ENCODE measurements at regions not wholly inside any gene's neighbourhood (a gene's known extent, or its start where the extent isn't known, plus 50 kb on each side); places are given as distances from the start of the nearest gene placed in this dataset.

DNA sequence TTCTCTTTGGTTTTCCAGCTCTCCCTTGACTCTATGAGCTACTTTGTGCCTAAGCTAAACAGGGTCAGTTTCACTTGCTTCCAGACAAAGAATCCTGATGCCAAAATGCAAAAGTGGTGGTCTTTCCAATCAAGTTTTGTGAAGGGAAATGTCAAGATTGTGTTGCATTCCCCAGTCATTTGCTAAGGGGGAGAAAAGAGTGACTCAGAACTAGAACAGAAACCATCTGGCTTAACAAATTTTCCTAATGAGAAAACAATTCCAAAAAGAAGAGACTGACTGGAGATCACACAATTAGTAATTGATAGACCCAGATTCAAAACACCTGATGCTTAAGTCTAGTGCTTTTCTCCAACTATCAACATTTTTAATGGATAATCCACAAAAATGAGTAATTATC, 235.1 kb upstream of the DIO2 start:
- Mint-ChIP-seq H3K4me3 (no peak overlapping the region), H3K36me3 (ENCODE audit: low read depth) (no peaks in the 10 kb centered on the region), H3K27ac (no peak overlapping the region), H3K27me3 (no peaks in the 10 kb centered on the region), H3K9me3 (peaks cover 16% of the 10 kb centered on the region), H3K4me1 (no peaks in the 10 kb centered on the region)
- CTCF ChIA-PET = no interaction called here
- no peak for DNase-seq
- POLR2A ChIA-PET = no interaction called here

DNA sequence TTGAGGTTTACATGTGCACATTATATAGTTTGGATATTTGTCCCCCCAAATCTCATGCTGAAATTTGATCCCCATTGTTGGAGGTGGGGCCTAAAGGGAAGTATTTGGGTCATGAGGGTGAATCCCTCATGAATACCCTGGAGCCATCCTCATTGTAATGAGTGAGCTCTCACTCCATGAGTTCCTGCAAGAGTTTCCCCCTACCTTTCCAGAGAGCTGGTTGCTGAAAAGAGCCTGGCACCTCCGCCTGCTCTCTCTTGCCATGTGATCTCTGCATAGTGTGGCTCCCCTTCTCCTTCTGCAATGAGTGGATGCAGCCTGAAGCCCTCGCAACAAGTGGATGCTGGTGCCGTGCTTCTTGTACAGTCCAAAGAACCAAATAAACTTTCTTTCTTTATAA, 234.3 kb upstream of the DIO2 start:
- H3K9me3 Mint-ChIP-seq = peaks cover 12% of the 10 kb centered on the region
- no peaks in the 10 kb centered on the region for H3K4me1 Mint-ChIP-seq
- no peak overlapping the region for H3K27ac Mint-ChIP-seq
- CTCF ChIA-PET = no interaction called here
- no peaks in the 10 kb centered on the region for H3K36me3 Mint-ChIP-seq (ENCODE audit: low read depth)
- no peak for DNase-seq
- no peaks in the 10 kb centered on the region for H3K27me3 Mint-ChIP-seq
- H3K4me3 Mint-ChIP-seq = no peak overlapping the region
- POLR2A ChIA-PET = no interaction called here

DNA sequence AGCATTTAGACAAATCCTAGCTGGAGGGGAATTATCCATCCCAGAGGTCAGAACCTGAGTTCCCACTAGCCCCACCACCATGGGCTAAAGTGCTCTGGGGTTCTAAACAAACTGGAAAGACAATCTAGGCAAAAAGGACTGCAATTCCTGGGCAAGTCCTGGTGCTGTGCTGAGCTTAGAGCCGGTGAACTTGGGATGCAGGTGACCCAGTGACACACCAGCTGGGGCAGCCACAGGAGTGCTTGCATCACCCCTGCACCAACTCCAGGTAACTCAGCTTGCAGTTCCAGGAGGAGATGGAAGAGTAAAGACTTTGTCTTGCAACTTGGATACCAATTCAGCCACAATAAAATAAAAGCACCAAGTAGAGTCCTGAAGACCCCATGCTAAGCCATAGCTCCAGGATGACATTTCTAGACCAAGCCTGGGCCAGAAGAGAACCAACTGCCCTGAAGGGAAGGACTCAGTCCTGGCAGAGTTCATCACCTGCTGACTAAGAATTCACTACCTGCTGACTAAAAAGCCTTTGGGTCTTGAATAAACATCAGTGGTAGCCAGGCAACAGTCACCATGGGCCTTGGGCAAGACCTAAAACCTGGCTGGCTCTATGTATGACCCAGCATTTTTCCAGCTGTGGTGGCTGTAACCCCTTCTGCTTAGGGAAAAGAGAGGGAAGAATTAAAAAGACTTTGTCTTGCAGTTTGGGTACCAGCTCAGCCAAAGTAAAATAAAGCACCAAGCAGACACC, 223.4 kb upstream of the DIO2 start:
- Mint-ChIP-seq H3K4me1 (no peaks in the 10 kb centered on the region), H3K9me3 (peaks cover under 1% of the 10 kb centered on the region), H3K27me3 (no peaks in the 10 kb centered on the region), H3K4me3 (no peak overlapping the region), H3K27ac (no peak overlapping the region), H3K36me3 (ENCODE audit: low read depth) (no peaks in the 10 kb centered on the region)
- POLR2A ChIA-PET = no interaction called here
- CTCF ChIA-PET = no interaction called here
- DNase-seq = no peak

DNA sequence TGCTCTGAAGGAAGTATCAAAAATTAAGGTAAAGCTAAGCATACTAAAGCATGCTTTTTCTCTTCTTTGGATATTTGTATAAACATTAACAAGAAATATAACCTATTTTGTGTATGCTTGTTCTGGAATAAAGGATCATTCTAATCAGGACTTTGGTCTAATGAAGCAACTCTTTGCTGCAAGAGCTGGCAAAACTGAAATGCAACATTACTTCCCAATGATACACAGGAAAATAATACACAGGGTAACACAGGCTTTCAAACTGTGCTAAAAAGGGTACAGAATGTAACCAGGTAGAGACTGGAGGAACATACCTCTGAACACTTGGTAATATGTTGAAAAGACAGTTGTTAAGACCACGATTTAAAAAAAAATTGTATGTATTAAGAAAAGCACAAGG, 222.5 kb upstream of the DIO2 start:
- Mint-ChIP-seq H3K4me3 (no peak overlapping the region), H3K9me3 (no peaks in the 10 kb centered on the region), H3K27ac (no peak overlapping the region), H3K27me3 (no peaks in the 10 kb centered on the region), H3K36me3 (ENCODE audit: low read depth) (no peaks in the 10 kb centered on the region), H3K4me1 (no peaks in the 10 kb centered on the region)
- CTCF ChIA-PET = no interaction called here
- DNase-seq = no peak
- POLR2A ChIA-PET = no interaction called here

DNA sequence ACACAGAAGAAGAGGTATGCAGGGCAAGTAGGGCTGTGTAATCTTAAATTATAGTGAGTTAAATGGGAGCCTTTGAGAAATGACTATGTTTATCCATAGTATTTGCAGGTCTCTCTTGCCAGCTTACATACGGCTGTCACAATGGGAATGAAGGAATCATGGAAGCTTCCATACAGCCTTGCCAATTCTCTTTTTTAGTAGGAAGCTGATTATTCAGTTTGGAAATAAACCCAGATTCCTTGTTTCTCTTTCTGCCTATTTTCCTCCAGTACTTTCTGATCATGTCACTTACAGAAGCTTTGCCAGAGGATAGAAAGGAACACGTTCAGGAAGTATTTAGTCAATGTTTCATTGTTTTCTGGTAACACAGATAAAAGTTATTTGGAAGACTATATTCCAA, 217.4 kb upstream of the DIO2 start:
- no peaks in the 10 kb centered on the region for H3K27me3 Mint-ChIP-seq
- H3K4me3 Mint-ChIP-seq = no peak overlapping the region
- no peaks in the 10 kb centered on the region for H3K9me3 Mint-ChIP-seq
- ChIA-PET POLR2A (no interaction called here), CTCF (no interaction called here)
- H3K4me1 Mint-ChIP-seq = no peaks in the 10 kb centered on the region
- no peak for DNase-seq
- no peak overlapping the region for H3K27ac Mint-ChIP-seq
- no peaks in the 10 kb centered on the region for H3K36me3 Mint-ChIP-seq (ENCODE audit: low read depth)

DNA sequence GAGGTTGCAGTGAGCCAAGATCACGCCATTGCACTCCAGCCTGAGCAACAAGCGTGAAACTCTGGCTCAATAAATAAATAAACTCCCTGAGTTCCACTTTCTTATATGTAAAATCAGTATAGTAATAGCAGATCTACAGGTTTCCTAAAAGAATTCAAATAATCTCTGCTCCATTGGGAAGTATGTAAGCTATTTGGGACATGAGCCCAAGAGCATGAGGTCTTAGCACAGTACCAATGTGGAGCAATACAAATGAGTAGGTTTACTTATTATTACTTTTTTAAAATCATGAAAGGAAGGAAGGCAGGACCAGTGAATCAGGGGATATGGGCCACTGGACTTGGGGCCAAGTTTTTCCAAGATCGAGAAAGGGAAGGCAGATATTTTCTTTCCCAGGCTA, 216.9 kb upstream of the DIO2 start:
- CTCF ChIA-PET = no interaction called here
- Mint-ChIP-seq H3K4me1 (no peaks in the 10 kb centered on the region), H3K4me3 (no peak overlapping the region), H3K27me3 (no peaks in the 10 kb centered on the region), H3K36me3 (ENCODE audit: low read depth) (no peaks in the 10 kb centered on the region), H3K27ac (no peak overlapping the region), H3K9me3 (no peaks in the 10 kb centered on the region)
- POLR2A ChIA-PET = no interaction called here
- no peak for DNase-seq

DNA sequence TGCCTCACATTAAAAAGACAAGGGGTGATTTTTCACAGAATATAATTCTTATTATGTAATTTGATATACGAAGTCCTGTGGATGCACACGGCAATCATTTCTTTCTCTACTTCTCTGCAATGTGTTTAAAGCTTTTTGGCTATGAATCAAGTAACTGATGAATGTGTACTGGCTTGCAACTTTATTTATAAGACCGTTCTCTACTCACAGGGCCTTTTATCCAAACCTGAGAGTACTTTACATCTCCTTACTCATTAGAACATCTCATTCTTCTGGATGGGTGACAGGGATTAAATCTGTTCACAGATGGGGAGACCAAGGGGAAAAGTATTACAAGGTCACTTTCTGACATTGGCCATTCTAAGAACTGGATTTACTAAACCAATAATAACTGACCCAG, 215.8 kb upstream of the DIO2 start:
- no peaks in the 10 kb centered on the region for H3K9me3 Mint-ChIP-seq
- no peak for DNase-seq
- H3K36me3 Mint-ChIP-seq (ENCODE audit: low read depth) = no peaks in the 10 kb centered on the region
- ChIA-PET POLR2A (no interaction called here), CTCF (no interaction called here)
- H3K4me1 Mint-ChIP-seq = no peaks in the 10 kb centered on the region
- no peak overlapping the region for H3K27ac Mint-ChIP-seq
- H3K4me3 Mint-ChIP-seq = no peak overlapping the region
- no peaks in the 10 kb centered on the region for H3K27me3 Mint-ChIP-seq

DNA sequence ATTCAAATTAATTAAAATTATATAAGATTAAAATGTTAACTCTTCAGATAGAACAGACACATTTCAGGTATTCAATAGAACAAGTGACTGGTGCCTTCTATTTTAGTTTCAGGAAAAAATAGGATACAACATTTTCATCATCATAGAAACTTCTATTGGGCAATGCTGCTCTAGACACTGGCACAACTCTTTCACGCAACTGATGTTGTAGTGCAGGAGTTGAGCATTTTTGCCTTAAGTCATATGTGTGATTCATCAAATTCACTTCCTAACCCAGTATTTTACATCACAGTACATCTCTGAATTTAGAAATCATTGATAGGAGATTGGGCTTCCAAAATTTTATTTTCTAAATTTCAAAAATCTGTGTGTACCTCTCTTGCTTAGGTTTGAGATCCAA, 215.4 kb upstream of the DIO2 start:
- POLR2A ChIA-PET = no interaction called here
- no peaks in the 10 kb centered on the region for H3K36me3 Mint-ChIP-seq (ENCODE audit: low read depth)
- no peak overlapping the region for H3K4me3 Mint-ChIP-seq
- H3K4me1 Mint-ChIP-seq = no peaks in the 10 kb centered on the region
- no peak for DNase-seq
- no peaks in the 10 kb centered on the region for H3K9me3 Mint-ChIP-seq
- no peaks in the 10 kb centered on the region for H3K27me3 Mint-ChIP-seq
- H3K27ac Mint-ChIP-seq = no peak overlapping the region
- CTCF ChIA-PET = no interaction called here

DNA sequence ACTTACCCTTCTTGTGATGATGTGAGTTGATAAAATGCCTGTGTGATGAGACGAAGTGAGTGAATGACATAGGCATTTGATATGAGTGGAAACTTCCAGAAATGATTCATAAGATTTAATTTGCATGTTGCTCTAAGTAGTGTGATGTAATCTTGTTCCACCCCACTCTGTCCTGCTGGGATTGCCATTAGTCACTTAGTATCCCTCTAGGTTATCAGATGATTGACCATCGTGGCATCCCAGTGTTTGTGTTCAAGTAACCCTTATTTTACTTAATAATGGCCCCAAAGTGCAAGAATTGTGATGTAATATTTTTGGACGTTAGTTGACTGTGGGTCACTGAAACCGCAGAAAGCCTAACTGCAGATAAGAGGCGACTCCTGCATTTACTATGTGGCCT, 214.4 kb upstream of the DIO2 start:
- POLR2A ChIA-PET = no interaction called here
- Mint-ChIP-seq H3K4me3 (no peak overlapping the region), H3K27me3 (no peaks in the 10 kb centered on the region), H3K4me1 (no peaks in the 10 kb centered on the region), H3K36me3 (ENCODE audit: low read depth) (no peaks in the 10 kb centered on the region), H3K27ac (no peak overlapping the region), H3K9me3 (no peaks in the 10 kb centered on the region)
- no peak for DNase-seq
- CTCF ChIA-PET = no interaction called here

DNA sequence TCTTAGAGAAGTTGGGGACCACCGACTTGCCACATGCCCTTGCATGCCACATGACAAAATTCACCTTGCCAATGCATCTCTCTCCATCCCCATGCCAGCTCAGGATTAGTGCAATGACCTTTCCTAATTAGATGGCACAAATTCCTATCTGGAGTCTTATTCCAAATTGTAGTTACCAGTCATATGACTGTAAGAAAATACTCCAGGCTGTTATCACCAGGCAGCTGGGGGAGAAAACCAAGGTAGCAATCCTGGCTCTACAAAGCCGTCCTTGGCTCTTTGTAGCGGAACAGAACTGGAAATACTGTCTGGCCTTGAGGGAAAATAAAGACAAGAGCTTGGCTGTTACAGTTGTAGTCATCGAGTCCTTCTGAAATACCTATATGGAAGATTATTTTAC, 208.5 kb upstream of the DIO2 start:
- ChIA-PET POLR2A (no interaction called here), CTCF (no interaction called here)
- Mint-ChIP-seq H3K9me3 (no peaks in the 10 kb centered on the region), H3K27ac (no peak overlapping the region), H3K36me3 (ENCODE audit: low read depth) (no peaks in the 10 kb centered on the region), H3K4me3 (no peak overlapping the region), H3K4me1 (no peaks in the 10 kb centered on the region), H3K27me3 (no peaks in the 10 kb centered on the region)
- DNase-seq = no peak

DNA sequence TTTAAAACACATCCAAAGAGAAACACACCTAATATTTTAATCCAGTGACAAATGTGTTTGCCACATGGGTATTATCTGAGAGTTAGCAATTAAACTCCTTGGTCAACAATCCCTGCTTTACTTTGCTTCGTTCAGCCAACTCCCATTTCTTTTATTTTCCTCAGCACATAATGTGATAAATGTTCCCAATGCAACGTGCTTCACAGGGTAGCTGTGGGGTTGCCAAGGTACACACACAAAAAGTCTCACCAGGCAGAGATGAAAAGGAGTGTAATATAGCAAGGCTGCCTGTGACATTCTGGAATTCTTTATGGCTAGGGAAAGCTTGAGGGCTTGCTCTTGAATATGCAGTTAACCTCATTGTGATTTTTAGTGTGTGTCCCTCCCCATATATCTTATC, 208.0 kb upstream of the DIO2 start:
- no peaks in the 10 kb centered on the region for H3K9me3 Mint-ChIP-seq
- no peak overlapping the region for H3K27ac Mint-ChIP-seq
- H3K27me3 Mint-ChIP-seq = no peaks in the 10 kb centered on the region
- H3K4me3 Mint-ChIP-seq = no peak overlapping the region
- no peaks in the 10 kb centered on the region for H3K4me1 Mint-ChIP-seq
- no peak for DNase-seq
- H3K36me3 Mint-ChIP-seq (ENCODE audit: low read depth) = no peaks in the 10 kb centered on the region
- POLR2A ChIA-PET = no interaction called here
- CTCF ChIA-PET = no interaction called here

DNA sequence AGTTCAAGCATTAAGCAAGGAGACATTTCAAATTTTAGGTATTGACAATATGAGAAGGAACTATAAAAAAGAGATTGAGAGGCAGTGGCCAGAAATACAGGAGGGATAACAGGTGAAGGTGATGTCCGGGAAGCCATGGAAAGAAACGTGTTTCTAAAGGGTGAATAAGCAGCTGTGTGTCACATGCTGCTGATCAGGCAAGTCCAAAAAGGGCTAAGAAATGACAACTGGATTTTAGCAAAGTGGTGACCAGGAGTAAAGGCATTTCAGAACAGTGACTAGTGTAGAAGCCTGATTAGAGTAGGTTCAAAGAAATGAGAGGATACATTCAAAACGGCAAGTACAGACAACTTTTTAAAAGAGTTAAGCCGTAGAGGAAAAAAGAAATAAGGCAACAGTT, 204.3 kb upstream of the DIO2 start:
- H3K27me3 Mint-ChIP-seq = no peaks in the 10 kb centered on the region
- no peaks in the 10 kb centered on the region for H3K36me3 Mint-ChIP-seq (ENCODE audit: low read depth)
- no peak overlapping the region for H3K4me3 Mint-ChIP-seq
- H3K27ac Mint-ChIP-seq = no peak overlapping the region
- H3K4me1 Mint-ChIP-seq = no peaks in the 10 kb centered on the region
- DNase-seq = no peak
- ChIA-PET POLR2A (no interaction called here), CTCF (no interaction called here)
- H3K9me3 Mint-ChIP-seq = no peaks in the 10 kb centered on the region

DNA sequence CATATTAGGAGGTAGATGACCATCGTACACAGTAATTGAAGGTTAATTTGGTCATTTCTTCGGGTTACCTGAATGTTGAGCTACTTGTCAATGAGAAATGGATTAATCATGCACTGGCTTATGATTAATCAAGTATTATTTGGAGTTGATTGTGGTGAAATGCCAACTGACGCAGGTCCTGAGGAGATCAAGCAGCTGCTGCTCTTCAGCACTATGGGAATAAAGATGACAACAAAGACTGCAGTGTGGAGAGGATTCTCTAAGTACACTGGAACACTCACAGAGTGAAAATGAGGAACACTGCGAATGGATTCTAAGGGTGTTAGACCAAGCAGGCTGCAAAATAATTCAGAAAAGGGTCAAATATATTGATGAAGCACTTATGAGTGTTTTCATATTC, 202.8 kb upstream of the DIO2 start:
- Mint-ChIP-seq H3K4me1 (no peaks in the 10 kb centered on the region), H3K9me3 (no peaks in the 10 kb centered on the region), H3K36me3 (ENCODE audit: low read depth) (no peaks in the 10 kb centered on the region), H3K27ac (no peak overlapping the region), H3K27me3 (no peaks in the 10 kb centered on the region), H3K4me3 (no peak overlapping the region)
- ChIA-PET POLR2A (no interaction called here), CTCF (no interaction called here)
- DNase-seq = no peak

DNA sequence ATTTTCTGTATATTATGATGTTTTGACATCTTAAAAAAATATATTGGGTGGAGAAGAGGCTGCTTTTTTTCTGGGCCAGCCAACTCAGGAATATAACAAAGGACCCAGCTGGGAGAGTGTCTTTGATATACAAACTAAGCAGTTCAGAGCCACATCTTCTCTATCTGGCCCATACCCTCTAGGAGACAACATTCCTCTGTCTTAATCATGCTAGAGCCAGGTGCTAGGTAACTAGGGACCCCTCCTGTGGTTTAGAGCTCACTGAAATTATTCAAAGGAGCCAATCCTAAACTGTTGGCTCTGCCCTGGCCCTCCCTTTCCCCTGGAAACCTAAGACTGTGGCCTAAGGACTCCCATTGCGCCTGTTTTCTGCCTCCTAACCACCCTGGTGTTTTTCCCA, 193.1 kb upstream of the DIO2 start:
- ChIA-PET POLR2A (no interaction called here), CTCF (no interaction called here)
- no peak overlapping the region for H3K4me3 Mint-ChIP-seq
- no peaks in the 10 kb centered on the region for H3K36me3 Mint-ChIP-seq (ENCODE audit: low read depth)
- DNase-seq = no peak
- no peak overlapping the region for H3K27ac Mint-ChIP-seq
- no peaks in the 10 kb centered on the region for H3K4me1 Mint-ChIP-seq
- peaks cover 2% of the 10 kb centered on the region for H3K9me3 Mint-ChIP-seq
- H3K27me3 Mint-ChIP-seq = no peaks in the 10 kb centered on the region

DNA sequence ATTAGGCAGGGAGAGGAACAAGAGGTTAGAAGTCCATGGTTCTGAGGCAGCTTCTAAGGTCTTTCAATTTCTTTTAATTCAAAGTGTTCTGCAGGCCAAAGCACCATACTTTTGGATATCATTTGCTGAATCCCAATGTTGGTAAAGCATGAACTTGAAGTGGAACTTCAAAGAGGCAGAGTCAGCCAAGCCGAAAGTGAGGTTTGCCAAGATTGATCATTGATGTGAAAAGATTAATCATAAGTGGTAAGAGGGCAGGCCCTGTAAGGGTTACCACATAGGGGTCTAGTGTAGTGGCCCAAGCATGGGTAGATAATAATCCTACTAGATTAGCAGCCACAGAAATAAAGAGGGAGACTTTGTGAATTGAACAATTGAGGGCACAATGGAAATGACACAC, 191.7 kb upstream of the DIO2 start:
- ChIA-PET CTCF (interaction anchor here (0.6 kb wide), 1 partner anchor 103 kb away, joined by 3 read pairs; no protein-coding TSS in a partner anchor), POLR2A (no interaction called here)
- H3K36me3 Mint-ChIP-seq (ENCODE audit: low read depth) = no peaks in the 10 kb centered on the region
- no peak for DNase-seq
- H3K27ac Mint-ChIP-seq = no peak overlapping the region
- H3K4me3 Mint-ChIP-seq = no peak overlapping the region
- H3K4me1 Mint-ChIP-seq = no peaks in the 10 kb centered on the region
- H3K9me3 Mint-ChIP-seq = peaks cover 2% of the 10 kb centered on the region
- H3K27me3 Mint-ChIP-seq = no peaks in the 10 kb centered on the region
